HFF-Myc (cell line): ENCODE measurements at regions not wholly inside any gene's neighbourhood (a gene's known extent, or its start where the extent isn't known, plus 50 kb on each side); places are given as distances from the start of the nearest gene placed in this dataset.

Source experiments
- DNase-seq: peaks from one replicate; pipeline ENCODE4 v3.0.0-alpha.2; 2011; ENCODE audit warnings: low read depth; ENCODE audit errors: extremely low read depth
- H3K4me3 ChIP-seq: replicated peaks from 2 replicates; pipeline ENCODE4 v1.5.1; 2011; ENCODE audit warnings: low read depth, mild to moderate bottlenecking, control low read depth, low read length
- TF ChIP-seq, protein P1 (sequence below): IDR thresholded peaks from 2 replicates; pipeline ENCODE4 v1.5.1; 2012; ENCODE audit warnings: mild to moderate bottlenecking, low read depth, low read length, control low read depth; ENCODE audit errors: missing control alignments

DNA sequence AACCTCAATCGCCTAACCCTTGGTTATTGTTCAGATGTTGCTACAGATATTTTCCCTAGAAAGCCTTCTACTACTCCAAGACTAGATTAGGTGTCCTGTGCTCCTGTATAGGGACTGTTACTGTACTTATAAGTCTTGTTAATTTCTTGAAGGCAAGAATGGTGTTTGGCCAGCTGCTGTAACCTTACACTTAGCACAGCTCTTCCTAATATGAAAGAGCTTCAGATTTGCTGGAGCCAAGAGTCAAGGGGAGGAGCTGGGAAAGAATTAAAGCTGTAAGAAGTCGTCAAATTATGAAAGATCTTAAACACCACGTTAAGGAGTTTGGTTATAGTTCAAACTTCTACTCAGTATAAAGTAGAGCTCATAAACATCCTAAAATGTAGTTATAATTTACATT lies 245.9 kb upstream of the TLL1 start:
- no peak for DNase-seq
- TF ChIP-seq, protein P1, sequence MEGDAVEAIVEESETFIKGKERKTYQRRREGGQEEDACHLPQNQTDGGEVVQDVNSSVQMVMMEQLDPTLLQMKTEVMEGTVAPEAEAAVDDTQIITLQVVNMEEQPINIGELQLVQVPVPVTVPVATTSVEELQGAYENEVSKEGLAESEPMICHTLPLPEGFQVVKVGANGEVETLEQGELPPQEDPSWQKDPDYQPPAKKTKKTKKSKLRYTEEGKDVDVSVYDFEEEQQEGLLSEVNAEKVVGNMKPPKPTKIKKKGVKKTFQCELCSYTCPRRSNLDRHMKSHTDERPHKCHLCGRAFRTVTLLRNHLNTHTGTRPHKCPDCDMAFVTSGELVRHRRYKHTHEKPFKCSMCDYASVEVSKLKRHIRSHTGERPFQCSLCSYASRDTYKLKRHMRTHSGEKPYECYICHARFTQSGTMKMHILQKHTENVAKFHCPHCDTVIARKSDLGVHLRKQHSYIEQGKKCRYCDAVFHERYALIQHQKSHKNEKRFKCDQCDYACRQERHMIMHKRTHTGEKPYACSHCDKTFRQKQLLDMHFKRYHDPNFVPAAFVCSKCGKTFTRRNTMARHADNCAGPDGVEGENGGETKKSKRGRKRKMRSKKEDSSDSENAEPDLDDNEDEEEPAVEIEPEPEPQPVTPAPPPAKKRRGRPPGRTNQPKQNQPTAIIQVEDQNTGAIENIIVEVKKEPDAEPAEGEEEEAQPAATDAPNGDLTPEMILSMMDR = no peak
- H3K4me3 ChIP-seq = no peak overlapping the region

DNA sequence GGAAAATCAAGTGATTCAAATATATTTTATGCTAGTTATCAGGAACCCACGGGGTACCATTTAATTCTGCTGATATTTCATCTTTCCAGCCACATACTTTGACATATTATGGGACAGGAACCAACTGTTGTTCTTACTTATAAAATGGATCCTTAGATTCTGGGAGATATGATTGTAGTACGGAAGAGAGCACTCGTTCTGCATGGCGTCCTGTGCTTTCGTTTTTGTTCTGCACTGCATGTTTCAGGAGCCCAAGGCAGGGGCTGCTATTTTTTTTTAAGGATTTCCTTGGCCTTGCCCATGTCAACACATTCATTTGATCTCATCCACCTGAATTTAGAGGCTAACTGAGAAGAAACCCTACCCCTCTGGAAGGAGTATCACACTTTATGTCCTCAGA lies 245.5 kb upstream of the TLL1 start:
- no peak for DNase-seq
- H3K4me3 ChIP-seq = no peak overlapping the region
- TF ChIP-seq, protein P1 = no peak

DNA sequence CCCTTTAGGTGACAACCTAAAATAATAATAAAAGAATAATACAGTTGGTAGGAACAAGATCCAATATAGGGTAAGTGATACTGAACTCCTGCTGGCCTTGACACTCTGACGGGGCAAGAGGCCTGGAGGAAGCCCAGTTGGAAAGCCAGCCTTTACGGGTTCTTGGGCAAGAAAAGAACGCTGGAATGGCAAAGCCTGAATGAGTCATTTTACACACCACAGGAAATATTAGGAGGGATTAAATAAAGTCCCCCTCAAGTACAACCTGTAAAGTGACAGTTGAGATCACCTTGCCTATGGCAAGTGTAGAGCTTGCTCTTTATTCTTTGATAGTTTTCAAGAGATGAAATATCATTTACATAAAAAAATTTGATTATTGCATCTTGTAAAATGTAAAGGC lies 244.5 kb upstream of the TLL1 start:
- TF ChIP-seq, protein P1 = no peak
- H3K4me3 ChIP-seq = no peak overlapping the region
- no peak for DNase-seq

DNA sequence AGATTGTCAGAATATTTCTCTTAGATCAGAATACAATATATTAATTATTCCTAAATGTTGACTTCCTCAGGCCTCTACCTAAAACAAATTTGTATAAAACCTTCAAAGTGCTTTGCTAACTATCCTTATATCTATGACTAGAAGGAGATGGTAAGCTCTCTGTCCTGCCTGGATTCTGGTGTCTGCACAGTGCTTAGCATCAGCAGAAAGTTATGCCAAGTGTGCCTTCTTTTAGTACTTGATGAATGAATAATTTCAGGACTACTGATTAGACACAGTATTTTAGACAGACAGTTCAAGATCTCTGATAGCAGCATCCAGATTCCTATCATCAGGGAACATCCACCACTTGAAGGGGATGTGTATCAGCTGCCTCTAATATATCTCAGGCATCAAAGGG lies 242.4 kb upstream of the TLL1 start:
- no peak overlapping the region for H3K4me3 ChIP-seq
- DNase-seq = no peak
- TF ChIP-seq, protein P1 = no peak

DNA sequence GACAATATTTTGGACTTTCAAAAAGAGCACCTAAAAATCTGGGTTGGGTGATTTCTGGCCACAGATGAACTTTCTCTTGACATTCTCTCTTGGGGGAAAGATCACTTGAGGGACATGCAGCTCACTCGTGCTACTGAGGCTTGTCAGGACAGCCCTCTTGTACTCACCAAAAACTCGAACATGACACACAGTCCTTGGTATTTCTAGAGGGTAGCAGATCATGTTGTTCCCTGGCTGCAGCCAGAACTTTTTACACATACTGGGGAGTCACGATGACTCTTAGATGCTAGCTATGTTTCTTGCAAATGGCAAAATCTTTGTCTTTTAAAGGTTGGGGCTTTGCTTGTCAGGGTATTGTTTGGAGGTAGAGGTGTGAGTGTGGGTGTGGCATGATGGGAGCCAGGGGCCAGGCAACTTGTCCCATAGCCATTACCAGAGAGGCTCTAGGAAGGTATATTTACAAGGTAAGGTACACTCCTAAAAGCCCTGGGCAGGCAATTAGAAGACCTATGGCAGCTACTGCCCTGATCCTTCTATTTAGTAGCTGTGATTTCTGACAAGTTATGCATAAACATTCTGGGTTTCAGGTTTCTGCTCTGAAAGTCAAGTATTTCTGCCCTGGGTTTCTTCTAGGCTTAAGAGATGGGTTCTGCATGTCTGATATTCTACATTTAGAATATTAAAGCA lies 241.7 kb upstream of the TLL1 start:
- no peak overlapping the region for H3K4me3 ChIP-seq
- TF ChIP-seq, protein P1 = no peak
- DNase-seq = no peak

DNA sequence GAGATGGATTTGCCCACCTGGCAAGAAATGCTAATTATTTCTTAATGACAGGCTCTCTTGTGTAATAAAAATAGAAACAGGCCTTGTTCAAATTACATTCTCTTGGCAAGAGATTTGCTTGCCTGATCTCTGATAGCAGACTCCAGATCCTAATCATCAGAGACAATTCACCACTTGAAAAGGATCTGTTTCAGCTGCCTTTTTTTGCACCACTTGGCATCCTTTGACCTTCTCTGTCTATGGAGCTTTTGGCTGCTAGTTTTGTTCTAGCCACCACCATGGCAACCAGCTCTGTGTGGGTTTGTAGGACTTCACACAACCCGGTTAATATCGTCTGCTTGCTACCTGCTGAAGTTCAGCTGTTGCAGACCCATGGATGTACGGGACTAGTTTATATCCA lies 241.1 kb upstream of the TLL1 start:
- TF ChIP-seq, protein P1 = no peak
- no peak overlapping the region for H3K4me3 ChIP-seq
- DNase-seq = no peak

DNA sequence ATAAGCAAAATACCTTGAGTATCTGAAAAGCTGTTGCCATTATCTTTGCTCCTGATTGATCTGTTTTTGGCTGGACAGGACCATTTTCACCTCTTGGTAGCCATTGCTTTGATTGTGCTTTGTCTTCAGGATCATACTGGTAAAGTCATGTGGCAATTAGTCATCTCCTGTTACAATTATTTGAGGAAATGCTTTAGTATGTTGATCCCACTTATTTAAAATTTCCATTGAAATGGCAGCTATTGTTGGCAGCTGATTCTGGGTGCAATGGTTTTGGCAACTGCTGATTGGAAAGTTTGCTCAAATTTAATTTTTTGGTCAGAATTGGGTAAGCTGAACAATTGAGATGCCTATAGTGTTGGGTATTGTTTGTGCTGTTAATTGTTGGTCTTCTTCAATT lies 238.3 kb upstream of the TLL1 start:
- TF ChIP-seq, protein P1 = no peak
- DNase-seq = no peak
- H3K4me3 ChIP-seq = no peak overlapping the region
